GM12878 (cell line): ENCODE measurements at regions not wholly inside any gene's neighbourhood (a gene's known extent, or its start where the extent isn't known, plus 50 kb on each side); places are given as distances from the start of the nearest gene placed in this dataset.

ENCODE experiments used
- BRCA1 ChIP-seq: IDR thresholded peaks from 2 replicates; pipeline ENCODE4 v1.6.1; 2011; ENCODE audit warnings: low read depth, low read length, improper control_type of control experiment
- CHD1 ChIP-seq: IDR thresholded peaks from 2 replicates; pipeline ENCODE4 v1.6.1; 2012; ENCODE audit warnings: low read depth, low read length, improper control_type of control experiment
- CHD2 ChIP-seq: IDR thresholded peaks from 2 replicates; pipeline ENCODE4 v1.6.1; 2011; ENCODE audit warnings: low read depth, low read length, improper control_type of control experiment, borderline replicate concordance
- DPF2 ChIP-seq: fragments of 450-650 bp; IDR thresholded peaks from 2 replicates; pipeline ENCODE4 v1.6.1; 2017; ENCODE audit warnings: mild to moderate bottlenecking
- E4F1 ChIP-seq: fragments of 450-650 bp; IDR thresholded peaks from 2 replicates; pipeline ENCODE4 v1.6.1; 2018; ENCODE audit warnings: borderline replicate concordance, mild to moderate bottlenecking; ENCODE audit not compliant: partially characterized antibody
- LARP7 ChIP-seq: fragments of 450-650 bp; IDR thresholded peaks from 2 replicates; pipeline ENCODE4 v1.6.1; 2017; ENCODE audit warnings: mild to moderate bottlenecking
- MEF2A ChIP-seq: IDR thresholded peaks from 2 replicates; pipeline ENCODE4 v1.6.1; 2011; ENCODE audit warnings: low read depth, mild to moderate bottlenecking, low read length, moderate library complexity; ENCODE audit not compliant: insufficient read depth
- PKNOX1 ChIP-seq: fragments of 450-650 bp; IDR thresholded peaks from 2 replicates; pipeline ENCODE4 v1.6.1; 2016; ENCODE audit warnings: mild to moderate bottlenecking
- PRDM15 ChIP-seq: fragments of 450-650 bp; formaldehyde crosslinking; IDR thresholded peaks from 2 replicates; pipeline ENCODE4 v1.4.0; 2020; ENCODE audit warnings: mild to moderate bottlenecking, moderate library complexity
- RBBP5 ChIP-seq: fragments of 200-600 bp; sonication (generic); conservative IDR thresholded peaks from 2 replicates; pipeline ENCODE4 v1.6.1; 2016
- SREBF1 ChIP-seq: IDR thresholded peaks from 2 replicates; pipeline ENCODE4 v1.6.1; 2012; ENCODE audit warnings: mild to moderate bottlenecking, low read length
- SRF ChIP-seq, 2 experiments: IDR thresholded peaks; 2 replicates each; pipeline ENCODE4 v1.6.1; 2011; ENCODE audit warnings: low read depth in 2 of 2, low read length in 2 of 2, mild to moderate bottlenecking in 1 of 2, moderate library complexity in 1 of 2
- TAF1 ChIP-seq: IDR thresholded peaks from 2 replicates; pipeline ENCODE4 v1.6.1; 2011; ENCODE audit warnings: mild to moderate bottlenecking, low read depth, low read length, borderline replicate concordance
- TARDBP ChIP-seq: IDR thresholded peaks from 2 replicates; pipeline ENCODE4 v1.6.1; 2016; ENCODE audit warnings: borderline replicate concordance
- ZNF622 ChIP-seq: fragments of 450-650 bp; IDR thresholded peaks from 2 replicates; pipeline ENCODE4 v1.6.1; 2017; ENCODE audit warnings: mild to moderate bottlenecking, inconsistent platforms
- ZNF687 ChIP-seq: fragments of 450-650 bp; IDR thresholded peaks from 2 replicates; pipeline ENCODE4 v1.6.1; 2017; ENCODE audit warnings: mild to moderate bottlenecking, moderate library complexity

GRCh38 chr3:118810499-118811035 is 224.1 kb downstream of the IGSF11 start (continued):
- TF ChIP-seq E4F1, result no peak
- no peak for TF ChIP-seq MEF2A
- no peak for TF ChIP-seq LARP7
- TF ChIP-seq TAF1, result peak; percentile 68; the same call in 1 of the 2 replicates
- no peak for TF ChIP-seq SREBF1
- peak; percentile 82; the same call in 1 of the 2 replicates for TF ChIP-seq CHD2
- TF ChIP-seq ZNF622, result no peak
- TF ChIP-seq ZNF687, result peak; percentile 31; the same call in 1 of the 2 replicates
- no peak for TF ChIP-seq SRF (IDR thresholded peaks at IDR 0.05; ENCODE audit: low read depth in 2 of 2, low read length in 2 of 2)
- no peak for TF ChIP-seq TARDBP
- TF ChIP-seq DPF2, result no peak
- no peak for TF ChIP-seq PKNOX1
- no peak for TF ChIP-seq CHD1
- no peak for TF ChIP-seq RBBP5
- peak; percentile 61; the same call in 1 of the 2 replicates for TF ChIP-seq BRCA1
- no peak for TF ChIP-seq PRDM15 (CRISPR knock-in tag)
